ENCODE measurements at regions not wholly inside any gene's neighbourhood (a gene's known extent, or its start where the extent isn't known, plus 50 kb on each side); places are given as distances from the start of the nearest gene placed in this dataset.

DNA sequence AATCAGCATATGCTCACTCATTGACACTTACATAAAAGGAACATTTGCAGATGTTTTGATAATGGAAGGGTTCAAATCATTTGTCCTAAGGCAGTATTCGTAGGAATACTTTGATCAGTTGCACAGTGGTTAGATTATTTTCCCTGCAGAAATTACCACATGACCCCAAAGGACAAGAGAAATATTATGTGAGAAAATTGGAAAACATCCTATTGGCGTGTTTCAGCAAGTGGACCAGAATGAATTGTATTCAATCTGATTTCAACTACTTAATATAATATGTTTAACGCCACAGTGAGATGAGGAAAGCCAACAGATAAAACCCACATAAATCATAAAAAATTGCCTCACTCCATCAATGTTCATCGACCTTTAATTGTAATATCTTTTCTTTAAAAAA lies 195.0 kb upstream of the MDFIC2 start:
- H3K4me3 ChIP-seq: no peak overlapping the region
- no peak for FAIRE-seq
- ChIA-PET POLR2A (no interaction called here), CTCF (no interaction called here)
- H3K9me3 ChIP-seq: no peaks in the 10 kb centered on the region
- no peaks in the 10 kb centered on the region for H3K4me1 ChIP-seq
- DNase-seq (ENCODE audit: low read depth in 1 of 2, low spot score in 1 of 2): no peak
- no peak for ATAC-seq
- no peak overlapping the region for H3K27ac ChIP-seq
- H3K4me2 ChIP-seq: no peak overlapping the region
- WGBS (ENCODE audit: missing lambda C conversion rate): 32% methylated on average over 4 of the region's 4 CpGs
- TF ChIP-seq NPAS2 (CRISPR knock-in tag; IDR thresholded peaks at IDR 0.05; ENCODE audit: borderline replicate concordance): no peak
- no peak for TF ChIP-seq FOSB (CRISPR knock-in tag; IDR thresholded peaks at IDR 0.05)
- TF ChIP-seq HEYL (CRISPR knock-in tag; IDR thresholded peaks at IDR 0.05): no peak
- TF ChIP-seq, protein P1, sequence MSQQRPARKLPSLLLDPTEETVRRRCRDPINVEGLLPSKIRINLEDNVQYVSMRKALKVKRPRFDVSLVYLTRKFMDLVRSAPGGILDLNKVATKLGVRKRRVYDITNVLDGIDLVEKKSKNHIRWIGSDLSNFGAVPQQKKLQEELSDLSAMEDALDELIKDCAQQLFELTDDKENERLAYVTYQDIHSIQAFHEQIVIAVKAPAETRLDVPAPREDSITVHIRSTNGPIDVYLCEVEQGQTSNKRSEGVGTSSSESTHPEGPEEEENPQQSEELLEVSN (IDR thresholded peaks at IDR 0.05; ENCODE audit: borderline replicate concordance, low read depth): no peak
- no peak for TF ChIP-seq ZNF302 (CRISPR knock-in tag; IDR thresholded peaks at IDR 0.05)
- TF ChIP-seq CBX2 (IDR thresholded peaks at IDR 0.05; ENCODE audit: borderline replicate concordance, low read depth): no peak
- TF ChIP-seq JUNB (IDR thresholded peaks at IDR 0.05): no peak
- TF ChIP-seq, protein P2, sequence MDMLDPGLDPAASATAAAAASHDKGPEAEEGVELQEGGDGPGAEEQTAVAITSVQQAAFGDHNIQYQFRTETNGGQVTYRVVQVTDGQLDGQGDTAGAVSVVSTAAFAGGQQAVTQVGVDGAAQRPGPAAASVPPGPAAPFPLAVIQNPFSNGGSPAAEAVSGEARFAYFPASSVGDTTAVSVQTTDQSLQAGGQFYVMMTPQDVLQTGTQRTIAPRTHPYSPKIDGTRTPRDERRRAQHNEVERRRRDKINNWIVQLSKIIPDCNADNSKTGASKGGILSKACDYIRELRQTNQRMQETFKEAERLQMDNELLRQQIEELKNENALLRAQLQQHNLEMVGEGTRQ (IDR thresholded peaks at IDR 0.05): no peak
- TF ChIP-seq RNF2 (IDR thresholded peaks at IDR 0.05; ENCODE audit: borderline replicate concordance, low read depth): no peak
- no peak for TF ChIP-seq CHD2 (IDR thresholded peaks at IDR 0.05; ENCODE audit: low read length, partially characterized antibody)
- TF ChIP-seq ZFP36 (IDR thresholded peaks at IDR 0.05; ENCODE audit: borderline replicate concordance, partially characterized antibody): no peak
- no peak for TF ChIP-seq NFE2L2 (conservative IDR thresholded peaks at IDR 0.05; ENCODE audit: low read length)
- TF ChIP-seq SMC3 (IDR thresholded peaks at IDR 0.05): no peak
- TF ChIP-seq FOSL2 (IDR thresholded peaks at IDR 0.05): no peak
- no peak for TF ChIP-seq FOSL2 (CRISPR knock-in tag; IDR thresholded peaks at IDR 0.05)
- TF ChIP-seq EHF (CRISPR knock-in tag; IDR thresholded peaks at IDR 0.05): no peak

DNA sequence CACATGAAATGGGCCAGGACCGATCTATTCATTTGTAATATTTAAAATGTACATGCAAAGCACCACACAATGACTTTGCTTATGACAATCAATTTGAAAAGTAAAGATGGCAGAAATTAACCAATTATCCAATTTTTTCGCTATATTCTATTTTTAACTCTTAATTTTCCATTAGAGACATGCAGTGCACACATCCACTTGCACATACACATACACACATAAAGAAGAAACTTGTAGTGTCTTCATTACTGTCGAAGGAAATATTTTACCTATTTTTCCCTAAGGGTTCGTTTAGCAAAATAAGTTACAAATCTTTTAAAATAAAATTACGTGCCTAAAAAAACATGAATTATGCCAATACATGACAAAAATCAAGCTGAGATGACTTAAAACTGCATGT lies 194.3 kb upstream of the MDFIC2 start:
- H3K4me3 ChIP-seq: no peak overlapping the region
- ChIA-PET CTCF (no interaction called here), POLR2A (no interaction called here)
- FAIRE-seq (no peak), DNase-seq (ENCODE audit: low read depth in 1 of 2, low spot score in 1 of 2) (no peak), ATAC-seq (no peak)
- TF ChIP-seq RNF2 (IDR thresholded peaks at IDR 0.05; ENCODE audit: borderline replicate concordance, low read depth) (peak; percentile 98), RCOR1 (IDR thresholded peaks at IDR 0.05; ENCODE audit: low read depth, low read length) (no peak), ZFP36 (IDR thresholded peaks at IDR 0.05; ENCODE audit: borderline replicate concordance, partially characterized antibody) (peak; percentile 47)
- no peak overlapping the region for H3K27ac ChIP-seq
- H3K9me3 ChIP-seq: no peaks in the 10 kb centered on the region
- H3K4me1 ChIP-seq: no peaks in the 10 kb centered on the region
- H3K4me2 ChIP-seq: no peak overlapping the region
- 16% methylated on average over 5 of the region's 5 CpGs for WGBS (ENCODE audit: missing lambda C conversion rate)

DNA sequence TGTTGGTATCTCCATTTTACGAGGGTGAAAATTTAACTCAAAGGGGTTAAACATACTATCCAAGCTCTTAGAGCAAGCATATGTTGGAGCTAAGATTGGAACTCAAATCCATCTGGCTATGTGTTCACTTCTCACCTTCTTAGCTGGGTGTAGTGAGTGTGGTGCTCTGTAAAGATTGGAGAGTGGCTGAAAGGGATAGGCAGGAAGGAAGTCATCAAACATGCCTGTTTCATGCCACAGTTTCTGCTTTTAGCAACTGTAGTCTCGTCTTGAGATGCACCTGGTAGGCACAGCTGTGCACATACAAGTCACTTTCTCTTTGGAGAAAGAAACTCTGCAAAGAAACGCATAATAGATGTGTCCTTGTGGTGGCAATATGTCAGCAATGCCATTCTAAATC lies 189.1 kb upstream of the MDFIC2 start:
- ChIA-PET POLR2A (no interaction called here), CTCF (no interaction called here)
- FAIRE-seq (no peak), ATAC-seq (no peak), DNase-seq (ENCODE audit: low read depth in 1 of 2, low spot score in 1 of 2) (no peak)
- Histone ChIP-seq H3K27ac (no peak overlapping the region), H3K4me3 (no peak overlapping the region), H3K4me1 (no peaks in the 10 kb centered on the region), H3K4me2 (no peak overlapping the region), H3K9me3 (no peaks in the 10 kb centered on the region)
- WGBS (ENCODE audit: missing lambda C conversion rate): 7% methylated on average over 3 of the region's 3 CpGs
- TF ChIP-seq CBX2 (IDR thresholded peaks at IDR 0.05; ENCODE audit: borderline replicate concordance, low read depth): no peak
- TF ChIP-seq JUN (IDR thresholded peaks at IDR 0.05): no peak
- TF ChIP-seq, protein P3, sequence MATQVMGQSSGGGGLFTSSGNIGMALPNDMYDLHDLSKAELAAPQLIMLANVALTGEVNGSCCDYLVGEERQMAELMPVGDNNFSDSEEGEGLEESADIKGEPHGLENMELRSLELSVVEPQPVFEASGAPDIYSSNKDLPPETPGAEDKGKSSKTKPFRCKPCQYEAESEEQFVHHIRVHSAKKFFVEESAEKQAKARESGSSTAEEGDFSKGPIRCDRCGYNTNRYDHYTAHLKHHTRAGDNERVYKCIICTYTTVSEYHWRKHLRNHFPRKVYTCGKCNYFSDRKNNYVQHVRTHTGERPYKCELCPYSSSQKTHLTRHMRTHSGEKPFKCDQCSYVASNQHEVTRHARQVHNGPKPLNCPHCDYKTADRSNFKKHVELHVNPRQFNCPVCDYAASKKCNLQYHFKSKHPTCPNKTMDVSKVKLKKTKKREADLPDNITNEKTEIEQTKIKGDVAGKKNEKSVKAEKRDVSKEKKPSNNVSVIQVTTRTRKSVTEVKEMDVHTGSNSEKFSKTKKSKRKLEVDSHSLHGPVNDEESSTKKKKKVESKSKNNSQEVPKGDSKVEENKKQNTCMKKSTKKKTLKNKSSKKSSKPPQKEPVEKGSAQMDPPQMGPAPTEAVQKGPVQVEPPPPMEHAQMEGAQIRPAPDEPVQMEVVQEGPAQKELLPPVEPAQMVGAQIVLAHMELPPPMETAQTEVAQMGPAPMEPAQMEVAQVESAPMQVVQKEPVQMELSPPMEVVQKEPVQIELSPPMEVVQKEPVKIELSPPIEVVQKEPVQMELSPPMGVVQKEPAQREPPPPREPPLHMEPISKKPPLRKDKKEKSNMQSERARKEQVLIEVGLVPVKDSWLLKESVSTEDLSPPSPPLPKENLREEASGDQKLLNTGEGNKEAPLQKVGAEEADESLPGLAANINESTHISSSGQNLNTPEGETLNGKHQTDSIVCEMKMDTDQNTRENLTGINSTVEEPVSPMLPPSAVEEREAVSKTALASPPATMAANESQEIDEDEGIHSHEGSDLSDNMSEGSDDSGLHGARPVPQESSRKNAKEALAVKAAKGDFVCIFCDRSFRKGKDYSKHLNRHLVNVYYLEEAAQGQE (IDR thresholded peaks at IDR 0.05): no peak
- no peak for TF ChIP-seq MAZ (IDR thresholded peaks at IDR 0.05; ENCODE audit: borderline replicate concordance, low read depth, low read length)
- no peak for TF ChIP-seq RARB (CRISPR knock-in tag; IDR thresholded peaks at IDR 0.05)
- TF ChIP-seq TP53 (CRISPR knock-in tag; IDR thresholded peaks at IDR 0.05): no peak
- TF ChIP-seq, protein P4, sequence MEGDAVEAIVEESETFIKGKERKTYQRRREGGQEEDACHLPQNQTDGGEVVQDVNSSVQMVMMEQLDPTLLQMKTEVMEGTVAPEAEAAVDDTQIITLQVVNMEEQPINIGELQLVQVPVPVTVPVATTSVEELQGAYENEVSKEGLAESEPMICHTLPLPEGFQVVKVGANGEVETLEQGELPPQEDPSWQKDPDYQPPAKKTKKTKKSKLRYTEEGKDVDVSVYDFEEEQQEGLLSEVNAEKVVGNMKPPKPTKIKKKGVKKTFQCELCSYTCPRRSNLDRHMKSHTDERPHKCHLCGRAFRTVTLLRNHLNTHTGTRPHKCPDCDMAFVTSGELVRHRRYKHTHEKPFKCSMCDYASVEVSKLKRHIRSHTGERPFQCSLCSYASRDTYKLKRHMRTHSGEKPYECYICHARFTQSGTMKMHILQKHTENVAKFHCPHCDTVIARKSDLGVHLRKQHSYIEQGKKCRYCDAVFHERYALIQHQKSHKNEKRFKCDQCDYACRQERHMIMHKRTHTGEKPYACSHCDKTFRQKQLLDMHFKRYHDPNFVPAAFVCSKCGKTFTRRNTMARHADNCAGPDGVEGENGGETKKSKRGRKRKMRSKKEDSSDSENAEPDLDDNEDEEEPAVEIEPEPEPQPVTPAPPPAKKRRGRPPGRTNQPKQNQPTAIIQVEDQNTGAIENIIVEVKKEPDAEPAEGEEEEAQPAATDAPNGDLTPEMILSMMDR (IDR thresholded peaks at IDR 0.05): no peak
- no peak for TF ChIP-seq PHF8 (IDR thresholded peaks at IDR 0.05; ENCODE audit: borderline replicate concordance, low read depth)
- no peak for TF ChIP-seq NR3C1 (IDR thresholded peaks at IDR 0.05)
- TF ChIP-seq, protein P5, sequence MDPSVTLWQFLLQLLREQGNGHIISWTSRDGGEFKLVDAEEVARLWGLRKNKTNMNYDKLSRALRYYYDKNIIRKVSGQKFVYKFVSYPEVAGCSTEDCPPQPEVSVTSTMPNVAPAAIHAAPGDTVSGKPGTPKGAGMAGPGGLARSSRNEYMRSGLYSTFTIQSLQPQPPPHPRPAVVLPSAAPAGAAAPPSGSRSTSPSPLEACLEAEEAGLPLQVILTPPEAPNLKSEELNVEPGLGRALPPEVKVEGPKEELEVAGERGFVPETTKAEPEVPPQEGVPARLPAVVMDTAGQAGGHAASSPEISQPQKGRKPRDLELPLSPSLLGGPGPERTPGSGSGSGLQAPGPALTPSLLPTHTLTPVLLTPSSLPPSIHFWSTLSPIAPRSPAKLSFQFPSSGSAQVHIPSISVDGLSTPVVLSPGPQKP (IDR thresholded peaks at IDR 0.05; ENCODE audit: low read depth, low read length): no peak
- TF ChIP-seq CEBPB (IDR thresholded peaks at IDR 0.05): no peak
- TF ChIP-seq POLR2A (IDR thresholded peaks at IDR 0.05; ENCODE audit: low read length): no peak
- no peak for TF ChIP-seq ESRRA (IDR thresholded peaks at IDR 0.05; ENCODE audit: borderline replicate concordance, low read length)

Measured in A549 (cell line).